Sigmoid colon (tissue), 6 donors: ENCODE measurements at regions not wholly inside any gene's neighbourhood (a gene's known extent, or its start where the extent isn't known, plus 50 kb on each side); places are given as distances from the start of the nearest gene placed in this dataset.

Source experiments
- DNase-seq: peaks from one replicate; pipeline ENCODE4 v3.0.0-alpha.2; 2019
- H3K27ac ChIP-seq, 4 donors: fragments of 200-600 bp; sonication (generic); one replicate each; pipeline ENCODE4 v1.5.1; 2016 to 2019; ENCODE audit warnings: mild to moderate bottlenecking in 1 of 4
- H3K27me3 ChIP-seq, 3 donors: fragments of 200-600 bp; sonication (generic); one replicate each; pipeline ENCODE4 v1.5.1; 2019; ENCODE audit warnings: mild to moderate bottlenecking in 1 of 3
- H3K36me3 ChIP-seq, 4 donors: fragments of 200-600 bp; sonication (generic); one replicate each; pipeline ENCODE4 v1.5.1; 2016 to 2019
- H3K4me1 ChIP-seq, 4 donors: fragments of 200-600 bp; sonication (generic); one replicate each; pipeline ENCODE4 v1.5.1; 2017 to 2019
- H3K4me3 ChIP-seq, 4 donors: fragments of 200-600 bp; sonication (generic); one replicate each; pipeline ENCODE4 v1.5.1; 2017 to 2019; ENCODE audit warnings: mild to moderate bottlenecking in 2 of 4, moderate library complexity in 1 of 4
- H3K9me3 ChIP-seq, 4 donors: fragments of 200-600 bp in 3 of 4; sonication (generic) in 3 of 4; one replicate each; pipeline versions ENCODE4 v1.5.1 to v1.6.1; 2013 to 2019
- CTCF ChIP-seq, 4 experiments: fragments of 450-650 bp in 3 of 4; fragments of 200-600 bp in 1 of 4; IDR thresholded peaks; one replicate each; pipeline ENCODE4 v1.5.1; 2016 to 2019; ENCODE audit warnings: antibody characterized with exemption in 4 of 4, mild to moderate bottlenecking in 3 of 4, moderate library complexity in 2 of 4
- EP300 ChIP-seq, 4 donors: sonication (generic); formaldehyde crosslinking; IDR thresholded peaks; one replicate each; pipeline ENCODE4 v1.6.1; 2017; ENCODE audit warnings: antibody characterized with exemption in 4 of 4
- POLR2A ChIP-seq, 2 donors: fragments of 450-650 bp; IDR thresholded peaks; one replicate each; pipeline ENCODE4 v1.6.1; 2016; ENCODE audit warnings: antibody characterized with exemption in 2 of 2, mild to moderate bottlenecking in 2 of 2, moderate library complexity in 2 of 2
- POLR2AphosphoS5 ChIP-seq, 4 donors: sonication (generic); formaldehyde crosslinking; IDR thresholded peaks; one replicate each; pipeline ENCODE4 v1.6.1; 2017; ENCODE audit warnings: antibody characterized with exemption in 4 of 4
- WGBS, 2 donors: extraction: QIAGEN DNeasy Blood & Tissue Kit; methylation state at CpG; one replicate each; pipeline ENCODE4 v1.1.7; 2013; 5-methylcytosine and 5-hydroxymethylcytosine counted together
- intact Hi-C: fragments of 100-400 bp; cut with DNase I; formaldehyde crosslinking; loops from one replicate; pipeline ENCODE4 v1.15.1; 2023
- donor health status: healthy with polysubstance abuse.
- donor health status: healthy.

DNA sequence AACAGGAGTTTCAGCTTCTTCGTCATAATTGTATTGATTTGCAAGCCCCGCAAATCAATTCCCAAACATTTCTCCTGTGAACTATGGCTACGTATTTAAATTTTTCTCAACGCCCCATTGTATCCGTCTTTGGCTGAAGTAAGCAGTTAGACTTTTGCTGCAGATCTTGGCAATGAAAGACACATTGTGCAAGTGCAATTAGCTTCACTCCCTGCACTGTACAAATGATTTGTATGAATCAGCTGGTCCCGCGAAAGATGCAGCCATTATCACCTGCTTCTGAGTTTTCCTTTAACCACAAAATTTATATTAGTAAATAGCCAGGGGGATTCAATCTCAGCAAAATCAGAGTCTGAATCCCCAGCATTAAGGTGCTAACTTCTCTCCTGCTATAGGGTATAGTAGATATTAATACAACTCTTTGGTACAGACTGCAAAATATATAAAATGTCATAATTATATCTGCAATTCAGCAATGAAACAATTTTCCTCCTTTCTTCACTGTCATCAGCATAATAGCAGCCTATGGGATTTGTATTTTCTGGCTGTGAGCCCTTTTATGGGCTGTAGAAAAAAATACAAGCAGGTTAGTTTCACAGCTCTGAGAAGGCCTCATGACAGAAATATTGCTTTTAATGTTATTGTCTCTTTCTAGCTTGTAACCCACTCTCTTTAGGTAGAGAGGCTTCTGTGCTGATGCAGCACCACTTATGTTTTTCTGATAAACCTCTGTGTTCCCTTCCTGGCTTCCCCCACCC, 68.4 kb upstream of the SMARCA2 start:
- Histone ChIP-seq H3K4me3 (no peak overlapping the region), H3K4me1 (no peaks in the 10 kb centered on the region), H3K9me3 (no peaks in the 10 kb centered on the region), H3K27me3 (no peaks in the 10 kb centered on the region), H3K36me3 (no peaks in the 10 kb centered on the region), H3K27ac (no peak overlapping the region)
- WGBS, 2 donors, result 59 to 76% methylated on average over 7 of the region's 7 CpGs
- intact Hi-C loops, result no loop called here
- no peak for TF ChIP-seq POLR2AphosphoS5 (IDR thresholded peaks at IDR 0.05)
- TF ChIP-seq CTCF (IDR thresholded peaks at IDR 0.05), result no peak
- DNase-seq, result no peak

DNA sequence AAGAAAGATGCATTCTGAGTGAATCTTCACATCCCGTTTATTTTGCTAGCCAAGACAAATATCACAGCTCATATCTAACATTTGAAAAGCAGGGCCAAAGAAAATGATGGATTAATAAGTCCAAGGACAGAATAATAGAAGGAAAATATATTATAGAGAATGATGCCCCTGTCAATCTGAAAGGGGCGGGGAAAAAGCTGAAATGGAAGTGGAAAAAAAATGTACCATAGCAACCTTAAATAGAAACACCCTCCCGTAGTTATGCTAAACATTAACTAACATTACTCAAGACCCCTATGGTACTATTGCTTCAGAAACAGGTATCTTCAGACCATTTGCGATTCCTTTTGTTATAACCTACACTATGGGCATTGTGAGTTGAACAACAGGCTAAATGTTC, 67.7 kb upstream of the SMARCA2 start:
- Histone ChIP-seq H3K4me3 (no peak overlapping the region), H3K36me3 (no peaks in the 10 kb centered on the region), H3K9me3 (no peaks in the 10 kb centered on the region), H3K4me1 (no peaks in the 10 kb centered on the region), H3K27ac (no peak overlapping the region), H3K27me3 (no peaks in the 10 kb centered on the region)
- TF ChIP-seq POLR2A (IDR thresholded peaks at IDR 0.05) (no peak), CTCF (IDR thresholded peaks at IDR 0.05) (no peak), EP300 (IDR thresholded peaks at IDR 0.05) (no peak), POLR2AphosphoS5 (IDR thresholded peaks at IDR 0.05) (no peak)
- DNase-seq, result no peak
- WGBS, 2 donors, result 35 to 59% methylated on average over 4 of the region's 4 CpGs
- intact Hi-C loops, result no loop called here

GRCh38 chr9:1948541-1948940, 66.6 kb upstream of the SMARCA2 start:
- H3K27ac ChIP-seq, result no peak overlapping the region
- DNase-seq, result no peak
- no peaks in the 10 kb centered on the region for H3K36me3 ChIP-seq
- H3K4me3 ChIP-seq, result no peak overlapping the region
- intact Hi-C loops, result no loop called here
- H3K9me3 ChIP-seq, result no peaks in the 10 kb centered on the region
- H3K4me1 ChIP-seq, result no peaks in the 10 kb centered on the region
- TF ChIP-seq EP300 (IDR thresholded peaks at IDR 0.05) (no peak), POLR2AphosphoS5 (IDR thresholded peaks at IDR 0.05) (no peak), CTCF (IDR thresholded peaks at IDR 0.05) (no peak), POLR2A (IDR thresholded peaks at IDR 0.05) (no peak)
- 93 to 94% methylated on average over 4 of the region's 4 CpGs for WGBS, 2 donors
- no peaks in the 10 kb centered on the region for H3K27me3 ChIP-seq

DNA sequence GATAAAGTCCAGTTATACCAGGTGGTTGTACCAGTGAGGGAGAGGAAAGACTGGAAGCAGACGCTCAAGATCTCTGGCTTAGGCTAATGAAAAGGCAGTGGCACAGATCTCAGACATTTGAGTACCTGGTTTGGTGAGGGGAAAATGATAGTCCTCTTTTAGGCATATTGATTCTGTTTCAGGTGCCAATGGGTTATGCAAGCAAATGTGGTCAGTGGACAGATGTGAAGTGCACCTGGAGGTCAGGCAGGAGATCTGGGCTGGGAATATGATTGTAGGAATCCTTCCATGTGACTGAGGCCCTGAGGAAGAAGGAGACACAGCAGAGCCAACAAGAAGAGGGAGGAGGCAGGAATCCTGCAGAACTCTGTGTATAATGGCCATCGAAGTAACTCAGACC, 63.7 kb upstream of the SMARCA2 start:
- Histone ChIP-seq H3K27ac (no peak overlapping the region), H3K9me3 (no peaks in the 10 kb centered on the region), H3K27me3 (no peaks in the 10 kb centered on the region), H3K4me3 (no peak overlapping the region), H3K36me3 (no peaks in the 10 kb centered on the region), H3K4me1 (no peaks in the 10 kb centered on the region)
- no peak for TF ChIP-seq CTCF (IDR thresholded peaks at IDR 0.05)
- intact Hi-C loops, result no loop called here
- no peak for DNase-seq
- 93 to 95% methylated on average over 2 of the region's 2 CpGs for WGBS, 2 donors

DNA sequence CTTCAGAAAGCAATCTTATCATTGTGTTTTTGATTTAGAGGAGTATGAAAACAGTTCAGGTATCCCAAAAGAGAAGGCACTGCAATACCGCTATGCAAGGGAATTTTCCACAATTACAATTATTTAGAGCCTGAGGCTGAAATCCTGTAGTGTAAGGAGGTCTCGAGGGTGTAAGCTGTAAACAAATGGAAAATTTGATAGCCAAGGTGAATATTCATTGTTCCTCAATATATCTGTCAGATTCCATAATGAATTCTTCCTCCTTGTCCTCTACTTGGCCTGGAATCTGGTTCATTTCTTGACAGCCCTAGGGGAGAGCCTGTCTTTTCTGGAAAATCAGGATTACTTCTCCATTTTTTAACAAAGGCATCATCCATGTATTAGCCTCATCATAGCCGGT, 63.1 kb upstream of the SMARCA2 start:
- WGBS, 2 donors, result 89 to 90% methylated on average over 3 of the region's 3 CpGs
- TF ChIP-seq POLR2A (IDR thresholded peaks at IDR 0.05) (no peak), EP300 (IDR thresholded peaks at IDR 0.05) (no peak), POLR2AphosphoS5 (IDR thresholded peaks at IDR 0.05) (no peak), CTCF (IDR thresholded peaks at IDR 0.05) (no peak)
- intact Hi-C loops, result no loop called here
- H3K4me1 ChIP-seq, result no peaks in the 10 kb centered on the region
- H3K4me3 ChIP-seq, result no peak overlapping the region
- no peak for DNase-seq
- no peak overlapping the region for H3K27ac ChIP-seq
- no peaks in the 10 kb centered on the region for H3K36me3 ChIP-seq
- H3K27me3 ChIP-seq, result no peaks in the 10 kb centered on the region
- no peaks in the 10 kb centered on the region for H3K9me3 ChIP-seq
